Caco-2 (cell line): ENCODE measurements at regions not wholly inside any gene's neighbourhood (a gene's known extent, or its start where the extent isn't known, plus 50 kb on each side); places are given as distances from the start of the nearest gene placed in this dataset.

ENCODE experiments used
- BruUV-seq: library from RNA; stranded (reverse); fragments of 400-500 nt; replicated peaks from 2 replicates; lab custom pipeline; 2021; lab: Mats Ljungman, UMichigan
- CTCF ChIA-PET: fragments of 300-600 bp; sonication (Branson Sonifier 250); formaldehyde crosslinking; loops from one replicate; lab custom pipeline; 2022; ENCODE audit warnings: antibody characterized with exemption; lab: Charles Lee
- POLR2A ChIA-PET: fragments of 300-600 bp; sonication (Branson Sonifier 250); formaldehyde crosslinking; loops from one replicate; lab custom pipeline; 2022; ENCODE audit warnings: antibody characterized with exemption; lab: Charles Lee
- DNase-seq, 2 experiments: peaks; one replicate each; pipeline versions ENCODE4 v3.0.0 to v3.0.0-alpha.2; 2020 to 2022
- H3K27me3 ChIP-seq: replicated peaks from 2 replicates; pipeline ENCODE4 v1.6.0; 2011; ENCODE audit warnings: low read length; ENCODE audit not compliant: control insufficient read depth, insufficient read depth
- H3K36me3 ChIP-seq: 2 replicates; pipeline ENCODE4 v1.5.1; 2011; ENCODE audit warnings: low read length; ENCODE audit not compliant: control insufficient read depth, insufficient read depth
- H3K4me1 ChIP-seq: fragments of 250-450 bp; sonication (Bioruptor Pico); 2 replicates; pipeline ENCODE4 v1.5.1; 2020; ENCODE audit warnings: mild to moderate bottlenecking
- H3K4me3 ChIP-seq: 2 replicates; pipeline ENCODE4 v1.5.1; 2011; ENCODE audit warnings: low read depth, mild to moderate bottlenecking, control low read depth, low read length
- H3K9me3 ChIP-seq: fragments of 250-450 bp; sonication (Bioruptor Pico); 2 replicates; pipeline ENCODE4 v1.5.1; 2020; ENCODE audit warnings: mild to moderate bottlenecking, moderate library complexity
- H3K27ac Mint-ChIP-seq: one replicate; pipeline ENCODE4 v1.8.0; 2022; ENCODE audit warnings: mixed read lengths; ENCODE audit not compliant: unreplicated experiment
- H3K27me3 Mint-ChIP-seq: one replicate; pipeline ENCODE4 v1.8.0; 2022; ENCODE audit warnings: mixed read lengths; ENCODE audit not compliant: insufficient read depth, unreplicated experiment
- H3K36me3 Mint-ChIP-seq: one replicate; pipeline ENCODE4 v1.8.0; 2022; ENCODE audit warnings: mild to moderate bottlenecking, mixed read lengths; ENCODE audit not compliant: insufficient read depth, unreplicated experiment
- H3K4me1 Mint-ChIP-seq: one replicate; pipeline ENCODE4 v1.8.0; 2022; ENCODE audit warnings: low read depth, mixed read lengths; ENCODE audit not compliant: unreplicated experiment
- H3K4me3 Mint-ChIP-seq: one replicate; pipeline ENCODE4 v1.8.0; 2022; ENCODE audit warnings: mild to moderate bottlenecking, moderate library complexity, mixed read lengths; ENCODE audit not compliant: unreplicated experiment
- H3K9me3 Mint-ChIP-seq: one replicate; pipeline ENCODE4 v1.8.0; 2022; ENCODE audit warnings: mixed read lengths; ENCODE audit not compliant: unreplicated experiment
- CTCF ChIP-seq, 2 experiments: fragments of 200-600 bp in 1 of 2; IDR thresholded peaks; 1 replicate in 1 of 2; 2 replicates in 1 of 2; pipeline versions ENCODE4 v1.5.1 to v1.8.0; 2011 to 2022; ENCODE audit warnings: antibody characterized with exemption in 1 of 2, control low read depth in 1 of 2, inconsistent platforms in 1 of 2, low read depth in 1 of 2, low read length in 1 of 2, mild to moderate bottlenecking in 1 of 2, moderate library complexity in 1 of 2; ENCODE audit not compliant: insufficient read depth in 1 of 2, severe bottlenecking in 1 of 2, unreplicated experiment in 1 of 2
- intact Hi-C: fragments of 100-400 bp; cut with micrococcal nuclease; formaldehyde crosslinking; loops from one replicate; pipeline ENCODE4 v1.10.0; 2022; ENCODE audit not compliant: unreplicated experiment

- CTCF ChIA-PET, result interaction anchor here (0.7 to 2.0 kb wide), 2 partner anchors 188 to 196 kb away, joined by 3 to 11 read pairs; no protein-coding TSS in a partner anchor
- no peak overlapping the region for H3K4me3 ChIP-seq
- no peak for TF ChIP-seq CTCF (IDR thresholded peaks at IDR 0.05; ENCODE audit: insufficient read depth in 1 of 2, low read depth in 1 of 2, low read length in 1 of 2, severe bottlenecking in 1 of 2, unreplicated experiment in 1 of 2)
- Mint-ChIP-seq H3K27ac (no peak overlapping the region), H3K36me3 (no peaks in the 10 kb centered on the region), H3K4me1 (peaks cover 9% of the 10 kb centered on the region), H3K9me3 (no peaks in the 10 kb centered on the region), H3K27me3 (no peaks in the 10 kb centered on the region), H3K4me3 (no peak overlapping the region)
- intact Hi-C loops, result loop anchor here (5.0 to 10.0 kb wide), 4 partner anchors 55 to 990 kb away; partner anchors contain the start of gene NCOA4
- H3K4me1 ChIP-seq, result peaks cover 10% of the 10 kb centered on the region
- H3K9me3 ChIP-seq, result no peaks in the 10 kb centered on the region
- no TSS peak for BruUV-seq
- POLR2A ChIA-PET, result no interaction called here
- H3K36me3 ChIP-seq, result no peaks in the 10 kb centered on the region
- DNase-seq, result no peak
- H3K27me3 ChIP-seq, result no peaks in the 10 kb centered on the region
Measured at GRCh38 chr10:46227571-46227935, 59.2 kb upstream of the ANTXRL start.

GRCh38 chr10:46227936-46228562 lies 58.7 kb upstream of the ANTXRL start:
- peak in 1 of 2 experiments; percentile 38 for DNase-seq
- H3K4me3 Mint-ChIP-seq, result no peak overlapping the region
- intact Hi-C loops, result loop anchor here (5.0 to 10.0 kb wide), 4 partner anchors 54 to 991 kb away; partner anchors contain the start of gene NCOA4
- no peaks in the 10 kb centered on the region for H3K9me3 Mint-ChIP-seq
- no peak for TF ChIP-seq CTCF (IDR thresholded peaks at IDR 0.05; ENCODE audit: insufficient read depth in 1 of 2, low read depth in 1 of 2, low read length in 1 of 2, severe bottlenecking in 1 of 2, unreplicated experiment in 1 of 2)
- H3K27ac Mint-ChIP-seq, result no peak overlapping the region
- POLR2A ChIA-PET, result no interaction called here
- H3K4me1 Mint-ChIP-seq, result peaks cover 9% of the 10 kb centered on the region
- Histone ChIP-seq H3K4me3 (no peak overlapping the region), H3K4me1 (peaks cover 10% of the 10 kb centered on the region), H3K36me3 (no peaks in the 10 kb centered on the region), H3K27me3 (no peaks in the 10 kb centered on the region), H3K9me3 (no peaks in the 10 kb centered on the region)
- no TSS peak for BruUV-seq
- H3K27me3 Mint-ChIP-seq, result no peaks in the 10 kb centered on the region
- CTCF ChIA-PET, result interaction anchor here (0.7 to 2.0 kb wide), 2 partner anchors 188 to 196 kb away, joined by 3 to 11 read pairs; no protein-coding TSS in a partner anchor
- H3K36me3 Mint-ChIP-seq, result no peaks in the 10 kb centered on the region

- H3K4me1 Mint-ChIP-seq, result peaks cover 9% of the 10 kb centered on the region
- Histone ChIP-seq H3K4me3 (no peak overlapping the region), H3K27me3 (no peaks in the 10 kb centered on the region), H3K4me1 (peaks cover 10% of the 10 kb centered on the region), H3K9me3 (no peaks in the 10 kb centered on the region), H3K36me3 (no peaks in the 10 kb centered on the region)
- no TSS peak for BruUV-seq
- no peaks in the 10 kb centered on the region for H3K27me3 Mint-ChIP-seq
- ChIA-PET POLR2A (no interaction called here), CTCF (interaction anchor here (0.6 to 2.0 kb wide), 5 partner anchors 8 to 332 kb away, joined by 3 to 11 read pairs (median 3); no protein-coding TSS in a partner anchor)
- intact Hi-C loops, result loop anchor here (5.0 to 10.0 kb wide), 4 partner anchors 54 to 991 kb away; partner anchors contain the start of gene NCOA4
- no peaks in the 10 kb centered on the region for H3K9me3 Mint-ChIP-seq
- TF ChIP-seq CTCF (IDR thresholded peaks at IDR 0.05; ENCODE audit: insufficient read depth in 1 of 2, low read depth in 1 of 2, low read length in 1 of 2, severe bottlenecking in 1 of 2, unreplicated experiment in 1 of 2), result peak; percentile 92 to 95
- no peak overlapping the region for H3K4me3 Mint-ChIP-seq
- H3K36me3 Mint-ChIP-seq, result no peaks in the 10 kb centered on the region
- DNase-seq, result peak; percentile 86 to 88
- H3K27ac Mint-ChIP-seq, result no peak overlapping the region
Measured at GRCh38 chr10:46228563-46229071, 58.2 kb upstream of the ANTXRL start.
